NT2/D1 (cell line): ENCODE measurements at regions not wholly inside any gene's neighbourhood (a gene's known extent, or its start where the extent isn't known, plus 50 kb on each side); places are given as distances from the start of the nearest gene placed in this dataset.

Experiments
- YY1 ChIP-seq: IDR thresholded peaks from 2 replicates; pipeline ENCODE4 v1.6.1; 2011; ENCODE audit not compliant: insufficient read length, insufficient read depth
- ZNF274 ChIP-seq: IDR thresholded peaks from 2 replicates; pipeline ENCODE4 v1.6.1; 2011; ENCODE audit warnings: mild to moderate bottlenecking, low read depth, low read length

DNA sequence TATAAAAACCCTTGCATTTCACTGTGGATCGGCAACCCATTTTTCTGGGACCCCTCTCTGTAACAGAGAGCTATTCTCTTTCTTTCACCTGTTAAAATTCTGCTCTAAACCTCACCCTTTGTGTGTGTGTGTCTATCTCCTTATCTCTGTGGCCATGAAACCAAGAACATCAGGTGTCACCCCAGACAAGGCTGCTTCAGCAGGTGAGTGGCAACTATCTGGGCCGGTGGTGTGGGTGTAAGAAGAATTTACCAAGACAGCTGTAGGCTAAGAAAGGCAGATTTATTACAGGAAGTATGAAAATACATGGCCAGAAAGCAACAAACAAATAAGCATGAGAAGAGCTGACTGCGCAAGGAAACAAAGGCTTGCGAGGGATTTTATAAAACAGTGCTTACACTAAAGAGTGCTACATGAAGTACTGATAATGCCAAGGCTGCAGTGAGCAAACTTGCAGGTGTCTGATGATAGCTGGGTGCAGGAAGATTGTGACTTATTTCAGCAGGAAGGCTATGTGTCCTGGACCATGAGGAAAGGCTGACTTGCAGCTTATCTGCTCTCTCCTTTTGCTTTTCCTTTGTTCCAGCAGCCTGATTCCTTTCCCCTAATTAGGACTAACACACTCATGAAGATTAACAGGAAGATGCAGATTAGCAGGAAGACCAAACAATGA, 421.1 kb downstream of the PTH2R start:
- no peak for TF ChIP-seq ZNF274
- no peak for TF ChIP-seq YY1
